ENCODE measurements at regions not wholly inside any gene's neighbourhood (a gene's known extent, or its start where the extent isn't known, plus 50 kb on each side); places are given as distances from the start of the nearest gene placed in this dataset.

GRCh38 chr4:11691236-11691635 is 262.5 kb upstream of the HS3ST1 start:
- no peak for TF ChIP-seq CTCF (IDR thresholded peaks at IDR 0.05; ENCODE audit: low read depth, low read length, missing control alignments)
- no peak overlapping the region for H3K4me3 ChIP-seq (ENCODE audit: low read depth, low read length)
- no peak for DNase-seq (ENCODE audit: low read depth)

- H3K4me3 ChIP-seq (ENCODE audit: low read depth, low read length), result no peak overlapping the region
- TF ChIP-seq CTCF (IDR thresholded peaks at IDR 0.05; ENCODE audit: low read depth, low read length, missing control alignments), result no peak
- DNase-seq (ENCODE audit: low read depth), result no peak
Observed at GRCh38 chr4:11687727-11688126, 259.0 kb upstream of the HS3ST1 start.

GRCh38 chr4:11685481-11685880 is 256.8 kb upstream of the HS3ST1 start:
- no peak overlapping the region for H3K4me3 ChIP-seq (ENCODE audit: low read depth, low read length)
- TF ChIP-seq CTCF (IDR thresholded peaks at IDR 0.05; ENCODE audit: low read depth, low read length, missing control alignments), result no peak
- no peak for DNase-seq (ENCODE audit: low read depth)

- no peak for TF ChIP-seq CTCF (IDR thresholded peaks at IDR 0.05; ENCODE audit: low read depth, low read length, missing control alignments)
- DNase-seq (ENCODE audit: low read depth), result no peak
- H3K4me3 ChIP-seq (ENCODE audit: low read depth, low read length), result no peak overlapping the region
Observed at GRCh38 chr4:11675051-11675800, 246.5 kb upstream of the HS3ST1 start.

- TF ChIP-seq CTCF (IDR thresholded peaks at IDR 0.05; ENCODE audit: low read depth, low read length, missing control alignments), result no peak
- DNase-seq (ENCODE audit: low read depth), result no peak
- no peak overlapping the region for H3K4me3 ChIP-seq (ENCODE audit: low read depth, low read length)
Observed at GRCh38 chr4:11670304-11670703, 241.6 kb upstream of the HS3ST1 start.

GRCh38 chr4:11669156-11669555 is 240.5 kb upstream of the HS3ST1 start:
- TF ChIP-seq CTCF (IDR thresholded peaks at IDR 0.05; ENCODE audit: low read depth, low read length, missing control alignments), result no peak
- no peak overlapping the region for H3K4me3 ChIP-seq (ENCODE audit: low read depth, low read length)
- DNase-seq (ENCODE audit: low read depth), result no peak

GRCh38 chr4:11663114-11663513 is 234.4 kb upstream of the HS3ST1 start:
- TF ChIP-seq CTCF (IDR thresholded peaks at IDR 0.05; ENCODE audit: low read depth, low read length, missing control alignments), result no peak
- no peak for DNase-seq (ENCODE audit: low read depth)
- H3K4me3 ChIP-seq (ENCODE audit: low read depth, low read length), result no peak overlapping the region

All from GM12864 (cell line).